Testis (tissue), 2 donors: ENCODE measurements at regions not wholly inside any gene's neighbourhood (a gene's known extent, or its start where the extent isn't known, plus 50 kb on each side); places are given as distances from the start of the nearest gene placed in this dataset.

Experiments used
- DNase-seq: peaks from one replicate; pipeline ENCODE4 v3.0.0-alpha.2; 2019
- H3K27ac ChIP-seq, 2 donors: fragments of 200-600 bp; sonication (generic); one replicate each; pipeline ENCODE4 v1.5.1; 2019
- H3K27me3 ChIP-seq: fragments of 200-600 bp; sonication (generic); one replicate; pipeline ENCODE4 v1.5.1; 2019
- H3K36me3 ChIP-seq: fragments of 200-600 bp; sonication (generic); one replicate; pipeline ENCODE4 v1.5.1; 2017; ENCODE audit warnings: low read depth; ENCODE audit errors: missing control alignments
- H3K4me1 ChIP-seq: fragments of 200-600 bp; sonication (generic); one replicate; pipeline ENCODE4 v1.5.1; 2019
- H3K4me3 ChIP-seq, 2 donors: fragments of 200-600 bp; sonication (generic); one replicate each; pipeline ENCODE4 v1.5.1; 2017 to 2019
- H3K9me3 ChIP-seq: fragments of 200-600 bp; sonication (generic); one replicate; pipeline ENCODE4 v1.5.1; 2017
- CTCF ChIP-seq, 3 experiments: fragments of 450-650 bp in 2 of 3; fragments of 200-600 bp in 1 of 3; sonication (generic) in 1 of 3; IDR thresholded peaks; one replicate each; pipeline ENCODE4 v1.5.1; 2016 to 2019; ENCODE audit warnings: antibody characterized with exemption in 3 of 3, mild to moderate bottlenecking in 2 of 3, moderate library complexity in 1 of 3
- POLR2A ChIP-seq: fragments of 450-650 bp; IDR thresholded peaks from one replicate; pipeline ENCODE4 v1.6.1; 2017; ENCODE audit warnings: antibody characterized with exemption, mild to moderate bottlenecking, moderate library complexity
- WGBS, 2 donors: methylation state at CpG; one replicate each; pipeline ENCODE4 v1.1.5; 2018; 5-methylcytosine and 5-hydroxymethylcytosine counted together
- intact Hi-C: fragments of 100-400 bp; cut with DNase I; formaldehyde crosslinking; loops from one replicate; pipeline ENCODE4 v1.15.1; 2023; ENCODE audit warnings: low total_unique reads

DNA sequence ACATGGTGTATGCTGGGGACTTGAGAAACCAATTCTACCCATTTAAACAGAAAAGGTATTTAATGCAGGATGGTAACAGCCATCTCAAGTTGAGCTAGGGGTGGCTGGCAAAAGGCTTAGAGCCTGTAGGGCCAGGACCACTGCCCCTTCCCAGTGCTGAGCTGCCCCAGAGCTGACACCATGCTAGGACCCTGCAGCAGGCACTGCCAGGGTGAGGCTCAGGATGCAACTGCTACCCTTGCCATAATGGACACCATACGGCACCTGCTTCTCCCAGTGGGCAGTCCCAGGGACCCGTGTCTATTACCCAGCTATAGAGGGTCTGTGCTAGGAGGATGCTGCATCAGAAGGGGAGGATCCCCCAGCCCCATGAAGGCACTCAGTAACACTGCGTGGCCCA, 160.7 kb upstream of the ADCY1 start:
- H3K36me3 ChIP-seq = no peaks in the 10 kb centered on the region
- no peak overlapping the region for H3K27ac ChIP-seq
- intact Hi-C loops = no loop called here
- H3K4me3 ChIP-seq = no peak overlapping the region
- no peaks in the 10 kb centered on the region for H3K9me3 ChIP-seq
- no peaks in the 10 kb centered on the region for H3K4me1 ChIP-seq
- DNase-seq = no peak
- 83 to 93% methylated on average over 1 to 3 of the region's 3 CpGs for WGBS, 2 donors
- TF ChIP-seq CTCF (IDR thresholded peaks at IDR 0.05) (no peak), POLR2A (no peak)
- H3K27me3 ChIP-seq = no peaks in the 10 kb centered on the region

- no peak for DNase-seq
- intact Hi-C loops = no loop called here
- Histone ChIP-seq H3K9me3 (no peaks in the 10 kb centered on the region), H3K4me3 (no peak overlapping the region), H3K27ac (no peak overlapping the region), H3K4me1 (no peaks in the 10 kb centered on the region), H3K27me3 (no peaks in the 10 kb centered on the region), H3K36me3 (no peaks in the 10 kb centered on the region)
- TF ChIP-seq POLR2A (no peak), CTCF (IDR thresholded peaks at IDR 0.05) (no peak)
- WGBS, 2 donors = 85 to 91% methylated on average over 3 to 4 of the region's 4 CpGs
These were observed 159.9 kb upstream of the ADCY1 start for GRCh38 chr7:45414226-45414625.

- Histone ChIP-seq H3K4me3 (no peak overlapping the region), H3K27ac (no peak overlapping the region), H3K9me3 (no peaks in the 10 kb centered on the region), H3K27me3 (no peaks in the 10 kb centered on the region), H3K4me1 (no peaks in the 10 kb centered on the region), H3K36me3 (no peaks in the 10 kb centered on the region)
- intact Hi-C loops = no loop called here
- no peak for DNase-seq
- WGBS, 2 donors = 71 to 85% methylated on average over 2 of the region's 2 CpGs
- TF ChIP-seq POLR2A = no peak
- TF ChIP-seq CTCF (IDR thresholded peaks at IDR 0.05) = no peak
These were observed 158.9 kb upstream of the ADCY1 start for GRCh38 chr7:45415265-45415664.

DNA sequence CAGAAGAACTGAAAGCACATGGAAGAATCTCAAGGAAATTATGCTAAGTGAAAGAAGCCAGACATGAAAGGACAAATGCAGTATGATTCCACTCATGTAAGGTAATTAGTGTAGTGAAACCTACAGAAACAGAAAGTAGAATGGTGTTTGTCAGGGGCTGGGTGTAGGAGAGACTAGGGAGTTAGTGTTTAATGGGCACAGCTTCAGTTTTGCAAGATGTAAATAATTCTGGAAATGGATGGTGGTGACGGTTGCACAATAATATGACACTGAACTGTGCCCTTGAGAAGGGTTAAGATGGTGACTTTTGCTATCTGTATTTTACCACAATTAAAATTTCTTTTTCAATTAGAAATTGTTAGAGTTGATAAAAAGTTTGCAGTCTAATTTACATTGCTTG, 157.3 kb upstream of the ADCY1 start:
- Histone ChIP-seq H3K4me1 (no peaks in the 10 kb centered on the region), H3K27ac (no peak overlapping the region), H3K27me3 (no peaks in the 10 kb centered on the region), H3K9me3 (no peaks in the 10 kb centered on the region), H3K36me3 (no peaks in the 10 kb centered on the region), H3K4me3 (no peak overlapping the region)
- intact Hi-C loops = no loop called here
- WGBS, 2 donors = 53 to 73% methylated on average over 1 of the region's 1 CpG
- DNase-seq = no peak
- TF ChIP-seq CTCF (IDR thresholded peaks at IDR 0.05) = no peak
- TF ChIP-seq POLR2A = no peak

DNA sequence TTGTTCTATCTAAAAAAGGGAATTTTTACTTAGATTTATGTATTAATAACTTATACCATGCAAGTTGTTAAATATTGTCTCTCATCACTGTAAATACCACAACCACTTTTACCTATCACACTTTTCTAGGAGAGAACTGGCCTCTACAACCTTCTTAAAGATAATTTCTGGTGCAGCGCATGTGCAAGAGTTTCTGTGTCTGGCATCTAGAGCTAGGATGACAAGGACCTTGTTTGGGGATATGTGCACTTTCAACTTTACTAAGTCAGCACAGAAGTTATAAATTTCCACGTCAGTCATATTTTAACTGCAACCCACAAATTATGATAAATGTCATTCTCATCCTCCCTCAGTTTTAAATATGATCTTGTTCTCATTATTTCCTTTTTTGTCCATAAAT, 156.9 kb upstream of the ADCY1 start:
- no peak for TF ChIP-seq CTCF (IDR thresholded peaks at IDR 0.05)
- TF ChIP-seq POLR2A = no peak
- Histone ChIP-seq H3K27ac (no peak overlapping the region), H3K36me3 (no peaks in the 10 kb centered on the region), H3K4me3 (no peak overlapping the region), H3K27me3 (no peaks in the 10 kb centered on the region), H3K4me1 (no peaks in the 10 kb centered on the region), H3K9me3 (no peaks in the 10 kb centered on the region)
- DNase-seq = no peak
- 77 to 80% methylated on average over 2 of the region's 2 CpGs for whole genome bisulfite sequencing, 2 donors
- intact Hi-C loops = no loop called here
